ENCODE measurements at regions not wholly inside any gene's neighbourhood (a gene's known extent, or its start where the extent isn't known, plus 50 kb on each side); places are given as distances from the start of the nearest gene placed in this dataset.

DNA sequence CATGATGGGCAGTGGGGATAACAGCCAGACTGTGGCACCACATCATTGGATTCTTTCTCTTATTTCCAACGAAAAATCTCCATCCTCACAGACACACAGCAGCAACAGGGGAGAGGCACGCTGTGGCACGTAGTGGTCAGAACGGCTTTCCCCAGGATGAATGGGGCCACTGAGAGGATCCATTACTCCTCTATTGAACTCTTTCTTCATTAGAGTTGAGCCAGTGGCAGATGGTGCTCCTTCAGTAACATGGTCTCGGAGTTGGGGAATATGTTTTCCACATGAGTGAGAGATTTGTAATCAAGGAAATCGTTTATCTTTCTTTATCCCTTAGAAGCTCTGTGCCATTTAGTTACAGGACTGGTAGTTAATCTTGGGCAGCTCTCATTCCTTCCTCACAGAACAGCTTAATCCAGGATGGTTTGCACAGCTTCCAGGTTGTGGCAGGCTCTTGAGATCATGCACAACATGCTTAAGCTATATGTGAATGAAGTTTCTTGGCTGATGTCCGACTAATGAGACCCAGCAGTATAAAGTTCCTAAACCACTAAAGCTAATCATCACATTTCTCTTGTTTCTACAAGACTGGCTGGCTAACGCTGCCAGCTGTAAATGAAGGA is 180.5 kb upstream of the SLC10A2 start:
- Histone ChIP-seq H4K8ac (ENCODE audit: extremely low read depth, insufficient read depth, low read length) (no peak overlapping the region), H3K79me1 (ENCODE audit: low read depth, low read length) (no peaks in the 10 kb centered on the region), H3K23me2 (ENCODE audit: low read depth, low read length) (no peaks in the 10 kb centered on the region), H2BK20ac (ENCODE audit: low read length) (no peak overlapping the region), H4K20me1 (replicated peaks in 1 of 2; ENCODE audit: control insufficient read depth in 1 of 2, insufficient read depth in 2 of 2, low read length in 2 of 2) (no peaks in the 10 kb centered on the region), H3K36me3 (ENCODE audit: control insufficient read depth in 2 of 4, insufficient read depth in 4 of 4, low read length in 3 of 4) (no peaks in the 10 kb centered on the region), H3K4me1 (replicated peaks in 1 of 4; ENCODE audit: control insufficient read depth in 3 of 4, insufficient read depth in 4 of 4, low read length in 3 of 4) (no peaks in the 10 kb centered on the region), H3K56ac (replicated peaks; ENCODE audit: insufficient read length, low read depth, low read length) (no peak overlapping the region), H3K18ac (ENCODE audit: extremely low read depth, low read length) (no peak overlapping the region), H3K27ac (ENCODE audit: low read depth, low read length) (no peak overlapping the region), H2BK15ac (ENCODE audit: low read length) (no peak overlapping the region), H3K9me3 (ENCODE audit: insufficient read depth in 2 of 2, low read depth in 1 of 2, low read length in 1 of 2) (peaks cover 0 to 6% of the 10 kb centered on the region in 2 experiments; a peak in 2 of 4 replicates), H2AK5ac (ENCODE audit: low read depth, low read length) (no peak overlapping the region), H2BK120ac (replicated peaks; ENCODE audit: low read depth, low read length) (no peak overlapping the region), H2AFZ (ENCODE audit: low read length) (no peak overlapping the region), H3K9ac (replicated peaks in 1 of 4; ENCODE audit: extremely low read depth in 1 of 4, low read depth in 3 of 4, low read length in 3 of 4) (no peak overlapping the region), H3K4me2 (ENCODE audit: insufficient read depth in 1 of 2, low read depth in 2 of 2, low read length in 2 of 2) (no peak overlapping the region), H2BK12ac (ENCODE audit: low read depth, low read length) (no peak overlapping the region), H2BK5ac (ENCODE audit: low read depth, low read length) (no peak overlapping the region), H4K5ac (ENCODE audit: insufficient read length, low read depth, low read length) (no peak overlapping the region), H3K23ac (ENCODE audit: insufficient read length) (no peak overlapping the region), H3K4ac (replicated peaks; ENCODE audit: insufficient read length, low read depth, low read length) (no peak overlapping the region), H3K79me2 (ENCODE audit: control insufficient read depth in 1 of 2, insufficient read depth in 2 of 2, low read length in 2 of 2) (no peaks in the 10 kb centered on the region), H4K91ac (replicated peaks; ENCODE audit: insufficient read length, low read length) (no peak overlapping the region), H3K4me3 (ENCODE audit: extremely low read depth in 1 of 4, insufficient read depth in 2 of 4, low read depth in 3 of 4, low read length in 4 of 4) (no peak overlapping the region), H3K14ac (ENCODE audit: insufficient read length) (no peak overlapping the region), H3K27me3 (replicated peaks in 1 of 4; ENCODE audit: control insufficient read depth in 3 of 4, extremely low read depth in 1 of 4, insufficient read depth in 3 of 4, low read length in 3 of 4) (no peaks in the 10 kb centered on the region)
- CTCF ChIA-PET (ENCODE audit: partially characterized antibody) = no interaction called here
- no peak for FAIRE-seq
- TF ChIP-seq HDAC2 (IDR thresholded peaks at IDR 0.05; ENCODE audit: borderline replicate concordance in 1 of 2, low read depth in 2 of 2, low read length in 2 of 2) = no peak
- no peak for TF ChIP-seq CBX5 (IDR thresholded peaks at IDR 0.05; ENCODE audit: low read depth, low read length)
- TF ChIP-seq NANOG (IDR thresholded peaks at IDR 0.05; ENCODE audit: insufficient read depth, low read depth, low read length, poor library complexity, severe bottlenecking) = no peak
- no peak for TF ChIP-seq CBX8 (IDR thresholded peaks at IDR 0.05; ENCODE audit: borderline replicate concordance, low read depth, low read length)
- no peak for TF ChIP-seq SIRT6 (IDR thresholded peaks at IDR 0.05; ENCODE audit: low read length)
- WGBS, 2 experiments (ENCODE audit: extremely low coverage in 1 of 2, insufficient coverage in 1 of 2, insufficient read length in 1 of 2, insufficient replicate concordance in 2 of 2, low coverage in 1 of 2, low lambda C conversion rate in 2 of 2, missing lambda C conversion rate in 1 of 2) = 92% methylated on average over 8 of the region's 8 CpGs; no CpG with 5 or more reads in 1 of the 2 experiments
- DNase-seq (ENCODE audit: low read depth in 1 of 2, low spot score in 2 of 2) = no peak
- POLR2A ChIA-PET (ENCODE audit: partially characterized antibody) = no interaction called here
